ENCODE measurements at regions not wholly inside any gene's neighbourhood (a gene's known extent, or its start where the extent isn't known, plus 50 kb on each side); places are given as distances from the start of the nearest gene placed in this dataset.

GRCh38 chr13:18992791-18993190 is 188.8 kb downstream of the TUBA3C start:
- no peak for TF ChIP-seq CTCF (IDR thresholded peaks at IDR 0.05; ENCODE audit: borderline replicate concordance, extremely low read depth, insufficient read depth)
- Histone ChIP-seq H3K9me3 (ENCODE audit: control insufficient read depth in 2 of 3, insufficient read depth in 1 of 3, low read length in 3 of 3) (no peaks in the 10 kb centered on the region), H3K27me3 (ENCODE audit: control insufficient read depth, insufficient read depth, low read length) (no peaks in the 10 kb centered on the region), H3K4me3 (ENCODE audit: low read length in 3 of 3) (no peak overlapping the region), H3K9ac (ENCODE audit: low read length in 3 of 3) (no peak overlapping the region), H3K36me3 (ENCODE audit: control insufficient read depth in 2 of 3, insufficient read depth in 3 of 3, low read length in 3 of 3) (no peaks in the 10 kb centered on the region), H3K4me1 (ENCODE audit: control insufficient read depth in 2 of 3, insufficient read depth in 2 of 3, low read depth in 1 of 3, low read length in 3 of 3) (no peaks in the 10 kb centered on the region), H3K27ac (ENCODE audit: low read depth in 2 of 2, low read length in 2 of 2) (no peak overlapping the region)
- no peak for DNase-seq
- intact Hi-C loops (cut with DNase I) = no loop called here
- FAIRE-seq = no peak

GRCh38 chr13:18991060-18991459 is 190.6 kb downstream of the TUBA3C start:
- FAIRE-seq = no peak

GRCh38 chr13:18978447-18978846 is 203.2 kb downstream of the TUBA3C start:
- FAIRE-seq (no peak), DNase-seq (no peak)
- H3K4me1 ChIP-seq (ENCODE audit: control insufficient read depth in 2 of 3, insufficient read depth in 2 of 3, low read depth in 1 of 3, low read length in 3 of 3) = no peaks in the 10 kb centered on the region
- no peak overlapping the region for H3K27ac ChIP-seq (ENCODE audit: low read depth in 2 of 2, low read length in 2 of 2)
- H3K4me3 ChIP-seq (ENCODE audit: low read length in 3 of 3) = no peak overlapping the region
- H3K9me3 ChIP-seq (ENCODE audit: control insufficient read depth in 2 of 3, insufficient read depth in 1 of 3, low read length in 3 of 3) = no peaks in the 10 kb centered on the region
- intact Hi-C loops (cut with DNase I) = no loop called here
- no peak overlapping the region for H3K9ac ChIP-seq (ENCODE audit: low read length in 3 of 3)
- TF ChIP-seq CTCF (IDR thresholded peaks at IDR 0.05; ENCODE audit: borderline replicate concordance, extremely low read depth, insufficient read depth) = no peak
- no peaks in the 10 kb centered on the region for H3K27me3 ChIP-seq (ENCODE audit: control insufficient read depth, insufficient read depth, low read length)
- no peaks in the 10 kb centered on the region for H3K36me3 ChIP-seq (ENCODE audit: control insufficient read depth in 2 of 3, insufficient read depth in 3 of 3, low read length in 3 of 3)

More at GRCh38 chr13:18991060-18991459, 190.6 kb downstream of the TUBA3C start:
- Histone ChIP-seq H3K27ac (ENCODE audit: low read depth in 2 of 2, low read length in 2 of 2) (no peak overlapping the region), H3K9ac (ENCODE audit: low read length in 3 of 3) (no peak overlapping the region), H3K27me3 (ENCODE audit: control insufficient read depth, insufficient read depth, low read length) (no peaks in the 10 kb centered on the region), H3K4me3 (ENCODE audit: low read length in 3 of 3) (no peak overlapping the region), H3K4me1 (ENCODE audit: control insufficient read depth in 2 of 3, insufficient read depth in 2 of 3, low read depth in 1 of 3, low read length in 3 of 3) (no peaks in the 10 kb centered on the region), H3K36me3 (ENCODE audit: control insufficient read depth in 2 of 3, insufficient read depth in 3 of 3, low read length in 3 of 3) (no peaks in the 10 kb centered on the region), H3K9me3 (ENCODE audit: control insufficient read depth in 2 of 3, insufficient read depth in 1 of 3, low read length in 3 of 3) (no peaks in the 10 kb centered on the region)
- intact Hi-C loops (cut with DNase I) = no loop called here
- TF ChIP-seq CTCF (IDR thresholded peaks at IDR 0.05; ENCODE audit: borderline replicate concordance, extremely low read depth, insufficient read depth) = no peak
- DNase-seq = no peak

- intact Hi-C loops (cut with DNase I) = no loop called here
- no peak for FAIRE-seq
- Histone ChIP-seq H3K4me3 (ENCODE audit: low read length in 3 of 3) (no peak overlapping the region), H3K4me1 (ENCODE audit: control insufficient read depth in 2 of 3, insufficient read depth in 2 of 3, low read depth in 1 of 3, low read length in 3 of 3) (no peaks in the 10 kb centered on the region), H3K27ac (ENCODE audit: low read depth in 2 of 2, low read length in 2 of 2) (no peak overlapping the region), H3K27me3 (ENCODE audit: control insufficient read depth, insufficient read depth, low read length) (no peaks in the 10 kb centered on the region), H3K36me3 (ENCODE audit: control insufficient read depth in 2 of 3, insufficient read depth in 3 of 3, low read length in 3 of 3) (no peaks in the 10 kb centered on the region), H3K9ac (ENCODE audit: low read length in 3 of 3) (no peak overlapping the region), H3K9me3 (ENCODE audit: control insufficient read depth in 2 of 3, insufficient read depth in 1 of 3, low read length in 3 of 3) (no peaks in the 10 kb centered on the region)
- no peak for TF ChIP-seq CTCF (IDR thresholded peaks at IDR 0.05; ENCODE audit: borderline replicate concordance, extremely low read depth, insufficient read depth)
- no peak for DNase-seq
These were observed 203.8 kb downstream of the TUBA3C start for GRCh38 chr13:18977857-18978256.
